Brain microvascular endothelial cell (primary cell): ENCODE measurements at regions not wholly inside any gene's neighbourhood (a gene's known extent, or its start where the extent isn't known, plus 50 kb on each side); places are given as distances from the start of the nearest gene placed in this dataset.

Source experiments
- DNase-seq: peaks from one replicate; pipeline ENCODE4 v3.0.0-alpha.2; 2020
- H3K27ac ChIP-seq: fragments of 250-450 bp; sonication (Bioruptor Pico); 2 replicates; pipeline ENCODE4 v1.5.1; 2020; ENCODE audit warnings: mild to moderate bottlenecking, moderate library complexity
- H3K27me3 ChIP-seq: fragments of 250-450 bp; sonication (Bioruptor Pico); replicated peaks from 2 replicates; pipeline ENCODE4 v1.5.1; 2020; ENCODE audit warnings: mild to moderate bottlenecking
- H3K36me3 ChIP-seq: fragments of 250-450 bp; sonication (Bioruptor Pico); replicated peaks from 2 replicates; pipeline ENCODE4 v1.5.1; 2020; ENCODE audit warnings: mild to moderate bottlenecking
- H3K4me3 ChIP-seq: 2 replicates; pipeline ENCODE4 v1.5.1; 2011; ENCODE audit warnings: low read depth, mild to moderate bottlenecking, control low read depth, low read length, moderate library complexity
- in situ Hi-C: cut with HindIII; loops from 2 replicates; pipeline ENCODE4 v1.10.0; 2017; ENCODE audit warnings: low sequenced_read_pairs, low pct_ligation_motif_present
- TF ChIP-seq, protein P1 (sequence below): IDR thresholded peaks from 2 replicates; pipeline ENCODE4 v1.5.1; 2011; ENCODE audit warnings: low read depth, mild to moderate bottlenecking, moderate library complexity, low read length, control low read depth, inconsistent platforms; ENCODE audit errors: missing control alignments

DNA sequence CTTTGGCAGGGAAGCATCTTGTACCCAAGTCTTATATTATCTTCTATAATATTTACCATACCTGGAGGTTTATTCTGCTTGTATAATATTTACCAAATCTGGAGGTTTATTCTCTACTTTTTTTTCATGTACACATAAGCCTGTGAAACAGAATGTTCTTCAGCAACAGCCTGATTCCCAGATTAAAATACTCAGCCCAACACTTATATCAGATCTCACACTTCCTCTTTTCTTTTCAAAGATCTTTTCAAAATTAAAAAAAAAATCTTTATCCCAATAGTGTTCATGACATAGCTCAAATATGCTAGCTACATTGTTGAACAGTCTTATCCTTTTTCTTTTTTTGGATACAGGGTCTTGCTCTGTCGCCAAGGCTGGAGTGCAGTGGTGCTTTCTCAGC is 300.7 kb downstream of the LMO7 start:
- Histone ChIP-seq H3K27ac (no peak overlapping the region), H3K4me3 (no peak overlapping the region), H3K27me3 (no peaks in the 10 kb centered on the region), H3K36me3 (no peaks in the 10 kb centered on the region)
- in situ Hi-C loops = no loop called here
- TF ChIP-seq, protein P1, sequence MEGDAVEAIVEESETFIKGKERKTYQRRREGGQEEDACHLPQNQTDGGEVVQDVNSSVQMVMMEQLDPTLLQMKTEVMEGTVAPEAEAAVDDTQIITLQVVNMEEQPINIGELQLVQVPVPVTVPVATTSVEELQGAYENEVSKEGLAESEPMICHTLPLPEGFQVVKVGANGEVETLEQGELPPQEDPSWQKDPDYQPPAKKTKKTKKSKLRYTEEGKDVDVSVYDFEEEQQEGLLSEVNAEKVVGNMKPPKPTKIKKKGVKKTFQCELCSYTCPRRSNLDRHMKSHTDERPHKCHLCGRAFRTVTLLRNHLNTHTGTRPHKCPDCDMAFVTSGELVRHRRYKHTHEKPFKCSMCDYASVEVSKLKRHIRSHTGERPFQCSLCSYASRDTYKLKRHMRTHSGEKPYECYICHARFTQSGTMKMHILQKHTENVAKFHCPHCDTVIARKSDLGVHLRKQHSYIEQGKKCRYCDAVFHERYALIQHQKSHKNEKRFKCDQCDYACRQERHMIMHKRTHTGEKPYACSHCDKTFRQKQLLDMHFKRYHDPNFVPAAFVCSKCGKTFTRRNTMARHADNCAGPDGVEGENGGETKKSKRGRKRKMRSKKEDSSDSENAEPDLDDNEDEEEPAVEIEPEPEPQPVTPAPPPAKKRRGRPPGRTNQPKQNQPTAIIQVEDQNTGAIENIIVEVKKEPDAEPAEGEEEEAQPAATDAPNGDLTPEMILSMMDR = no peak
- no peak for DNase-seq

DNA sequence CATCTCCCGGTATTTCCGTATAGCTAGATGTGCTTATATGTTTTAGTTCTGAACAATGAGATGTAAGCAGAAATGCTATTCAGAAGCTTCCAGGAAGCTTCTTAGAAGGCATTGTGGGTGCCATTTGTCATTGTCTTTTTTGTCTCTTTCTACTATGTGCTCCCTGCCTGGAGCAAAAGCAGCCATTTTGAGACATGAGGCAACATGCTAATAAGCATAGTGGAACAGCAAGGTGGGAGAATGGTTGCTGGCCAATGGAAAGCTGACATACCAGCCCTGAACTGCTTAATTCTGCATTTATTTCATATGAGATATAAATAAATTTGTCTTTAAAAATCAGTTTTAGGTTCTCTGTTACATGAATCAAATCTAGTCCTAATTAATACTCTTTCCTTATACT is 299.7 kb downstream of the LMO7 start:
- no peaks in the 10 kb centered on the region for H3K36me3 ChIP-seq
- H3K27me3 ChIP-seq = no peaks in the 10 kb centered on the region
- H3K4me3 ChIP-seq = no peak overlapping the region
- DNase-seq = no peak
- no peak overlapping the region for H3K27ac ChIP-seq
- in situ Hi-C loops = no loop called here
- TF ChIP-seq, protein P1 = no peak

DNA sequence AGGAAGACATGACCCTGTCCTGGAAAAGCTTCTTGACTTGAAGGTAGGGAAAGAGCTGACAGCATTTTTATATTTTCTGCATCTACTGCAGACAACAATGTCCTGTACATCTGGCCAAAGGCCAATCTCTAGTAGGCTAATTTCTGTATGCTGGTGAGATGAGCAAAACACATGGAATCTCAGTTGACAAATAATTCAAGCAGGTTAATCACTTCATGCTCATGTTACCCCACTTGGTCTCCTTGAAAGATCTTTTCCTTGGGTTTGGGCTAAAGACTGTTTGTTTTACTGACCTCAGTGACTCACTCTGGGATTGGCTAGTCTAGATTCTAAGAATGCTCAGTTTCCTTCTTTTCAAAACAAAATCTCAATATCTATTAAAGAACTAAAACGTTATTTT is 298.8 kb downstream of the LMO7 start:
- Histone ChIP-seq H3K4me3 (no peak overlapping the region), H3K27me3 (no peaks in the 10 kb centered on the region), H3K36me3 (no peaks in the 10 kb centered on the region), H3K27ac (no peak overlapping the region)
- TF ChIP-seq, protein P1 = no peak
- DNase-seq = peak; percentile 25
- in situ Hi-C loops = no loop called here

DNA sequence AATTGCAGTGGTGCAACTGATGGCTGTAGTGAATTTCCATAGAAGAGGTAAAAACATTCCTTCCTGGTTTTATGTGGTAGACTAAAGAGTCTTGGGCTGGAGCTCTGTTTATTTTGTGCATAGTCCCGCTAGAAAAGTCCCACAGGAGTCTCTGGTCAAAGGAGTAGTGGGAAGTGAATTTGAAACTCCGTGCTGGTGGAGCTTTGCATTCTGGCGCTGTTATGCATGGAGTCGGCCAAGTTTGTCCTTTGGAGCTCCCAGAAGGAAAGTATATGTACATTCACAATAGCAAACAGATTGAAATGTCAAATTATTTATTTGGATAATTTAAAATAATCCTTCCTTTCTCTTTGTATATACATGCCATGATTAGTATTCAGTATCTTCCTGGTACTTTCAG is 296.5 kb downstream of the LMO7 start:
- in situ Hi-C loops = no loop called here
- DNase-seq = no peak
- Histone ChIP-seq H3K27ac (no peak overlapping the region), H3K27me3 (no peaks in the 10 kb centered on the region), H3K4me3 (no peak overlapping the region), H3K36me3 (no peaks in the 10 kb centered on the region)
- TF ChIP-seq, protein P1 = no peak

DNA sequence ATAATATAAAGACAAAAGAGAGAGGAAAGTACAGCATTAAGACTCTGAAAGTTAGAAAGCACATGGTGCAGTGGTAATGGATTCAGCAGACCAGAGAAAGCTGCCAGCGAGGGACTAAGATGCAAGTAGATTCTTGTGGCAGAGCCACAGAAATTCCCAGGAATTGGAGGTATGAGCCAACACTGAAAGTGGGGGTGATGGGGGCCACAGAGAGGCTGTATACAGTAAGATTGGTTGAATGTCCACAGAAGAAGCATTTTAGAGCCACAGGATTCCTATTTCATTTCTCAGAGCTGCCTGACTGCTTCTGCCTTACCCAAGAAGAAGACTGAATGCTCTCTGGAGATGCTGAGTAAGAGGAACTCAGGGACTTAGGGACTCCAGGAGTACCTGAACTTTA is 295.0 kb downstream of the LMO7 start:
- Histone ChIP-seq H3K4me3 (no peak overlapping the region), H3K36me3 (no peaks in the 10 kb centered on the region), H3K27me3 (no peaks in the 10 kb centered on the region), H3K27ac (no peak overlapping the region)
- no peak for DNase-seq
- TF ChIP-seq, protein P1 = no peak
- in situ Hi-C loops = no loop called here

DNA sequence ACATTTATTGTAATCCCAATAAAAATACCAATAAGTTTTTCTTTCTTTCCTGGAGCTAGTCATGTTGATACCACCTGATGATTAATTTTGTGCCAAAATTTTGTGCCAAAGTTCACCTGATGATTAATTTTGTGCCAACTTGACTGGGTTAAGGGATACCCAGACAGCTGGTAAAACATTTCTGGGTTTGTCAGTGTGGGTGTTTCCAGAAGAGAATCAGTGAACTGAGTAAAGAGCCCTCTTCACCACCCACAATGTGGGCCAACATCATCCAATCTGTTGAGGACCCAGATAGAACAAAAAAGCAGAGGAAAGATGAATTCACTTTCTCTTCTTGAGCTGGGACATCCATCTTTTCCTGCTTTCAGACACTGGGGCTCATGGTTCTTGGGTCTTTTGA is 292.9 kb downstream of the LMO7 start:
- H3K4me3 ChIP-seq = no peak overlapping the region
- DNase-seq = no peak
- no peaks in the 10 kb centered on the region for H3K36me3 ChIP-seq
- H3K27me3 ChIP-seq = no peaks in the 10 kb centered on the region
- no peak overlapping the region for H3K27ac ChIP-seq
- TF ChIP-seq, protein P1 = no peak
- in situ Hi-C loops = no loop called here
